IMR-90 (cell line): ENCODE measurements at regions not wholly inside any gene's neighbourhood (a gene's known extent, or its start where the extent isn't known, plus 50 kb on each side); places are given as distances from the start of the nearest gene placed in this dataset.

Experiments
- ATAC-seq: fragments of 200-7000 bp; cut with Tn5 transposase; 2 replicates; pipeline ENCODE4 v1.9.1; 2020; ENCODE audit warnings: low read depth, mild to moderate bottlenecking, moderate library complexity
- BruUV-seq: library from RNA; stranded (reverse); fragments of 400-500 nt; replicated peaks from 2 replicates; lab custom pipeline; 2021; lab: Mats Ljungman, UMichigan
- CTCF ChIA-PET: fragments of 300-600 bp; formaldehyde crosslinking; extraction: SDS; loops from one replicate; lab custom pipeline; 2021; ENCODE audit warnings: antibody characterized with exemption; lab: Yijun Ruan, JAX
- POLR2A ChIA-PET: fragments of 300-600 bp; sonication (Branson Sonifier 250); formaldehyde crosslinking; loops from one replicate; lab custom pipeline; 2022; ENCODE audit warnings: antibody characterized with exemption; ENCODE audit not compliant: unreplicated experiment; lab: Charles Lee
- DNase-seq: peaks from one replicate; pipeline ENCODE4 v3.0.0; 2013
- H2AFZ ChIP-seq: replicated peaks from 2 replicates; pipeline ENCODE3; 2013; ENCODE audit warnings: low read length, mild to moderate bottlenecking; ENCODE audit not compliant: poor library complexity
- H2AK5ac ChIP-seq: 2 replicates; pipeline ENCODE4 v1.6.1; 2013; ENCODE audit warnings: low read depth, low read length, inconsistent platforms
- H2AK9ac ChIP-seq: replicated peaks from 2 replicates; pipeline ENCODE3; 2013; ENCODE audit warnings: mild to moderate bottlenecking, low read depth, low read length, moderate library complexity; ENCODE audit not compliant: poor library complexity
- H2BK120ac ChIP-seq: 2 replicates; pipeline ENCODE4 v1.6.1; 2013; ENCODE audit warnings: low read depth, low read length, inconsistent platforms
- H2BK15ac ChIP-seq: 3 replicates; pipeline ENCODE4 v1.6.1; 2013; ENCODE audit warnings: low read depth, low read length, inconsistent platforms
- H2BK20ac ChIP-seq: 2 replicates; pipeline ENCODE4 v1.6.1; 2013; ENCODE audit warnings: low read depth, mild to moderate bottlenecking, inconsistent platforms, low read length, moderate library complexity
- H2BK5ac ChIP-seq: 2 replicates; pipeline ENCODE4 v1.6.1; 2013; ENCODE audit warnings: mild to moderate bottlenecking, low read depth, low read length, inconsistent platforms; ENCODE audit not compliant: poor library complexity, severe bottlenecking
- H3K14ac ChIP-seq: replicated peaks from 2 replicates; pipeline ENCODE4 v1.6.1; 2013; ENCODE audit warnings: low read depth, low read length, inconsistent platforms
- H3K18ac ChIP-seq: 2 replicates; pipeline ENCODE4 v1.6.1; 2013; ENCODE audit warnings: low read depth, low read length, control low read depth
- H3K23ac ChIP-seq: 2 replicates; pipeline ENCODE4 v1.6.1; 2013; ENCODE audit warnings: low read depth, low read length, inconsistent platforms
- H3K27ac ChIP-seq: 2 replicates; pipeline ENCODE4 v1.5.1; 2013; ENCODE audit warnings: mild to moderate bottlenecking, control low read depth, low read length; ENCODE audit not compliant: insufficient read depth
- H3K27me3 ChIP-seq: 2 replicates; pipeline ENCODE4 v1.6.1; 2013; ENCODE audit warnings: low read length; ENCODE audit not compliant: control insufficient read depth, insufficient read depth
- H3K36me3 ChIP-seq: 2 replicates; pipeline ENCODE4 v1.6.1; 2013; ENCODE audit warnings: low read length, mixed read lengths; ENCODE audit not compliant: control insufficient read depth, insufficient read depth
- H3K4ac ChIP-seq: 2 replicates; pipeline ENCODE4 v1.6.1; 2013; ENCODE audit warnings: low read depth, low read length, inconsistent platforms
- H3K4me1 ChIP-seq: 2 replicates; pipeline ENCODE4 v1.6.1; 2013; ENCODE audit warnings: low read length, mixed read lengths; ENCODE audit not compliant: control insufficient read depth, insufficient read depth
- H3K4me2 ChIP-seq: 2 replicates; pipeline ENCODE4 v1.6.1; 2013; ENCODE audit warnings: low read depth, mild to moderate bottlenecking, control low read depth, low read length, moderate library complexity
- H3K4me3 ChIP-seq: 2 replicates; pipeline ENCODE4 v1.5.1; 2013; ENCODE audit warnings: low read depth, mild to moderate bottlenecking, control low read depth, low read length, moderate library complexity; ENCODE audit not compliant: insufficient read depth
- H3K56ac ChIP-seq: 2 replicates; pipeline ENCODE4 v1.6.1; 2013; ENCODE audit warnings: low read length, inconsistent platforms; ENCODE audit not compliant: insufficient read depth; ENCODE audit errors: extremely low read depth
- H3K79me1 ChIP-seq, 2 experiments: 2 replicates each; pipeline ENCODE4 v1.6.1; 2013; ENCODE audit warnings: low read length in 2 of 2, inconsistent platforms in 1 of 2, low read depth in 1 of 2
- H3K9ac ChIP-seq: 2 replicates; pipeline ENCODE4 v1.6.1; 2013; ENCODE audit warnings: low read depth, low read length, control low read depth
- H3K9me1 ChIP-seq: 2 replicates; pipeline ENCODE4 v1.6.1; 2013; ENCODE audit warnings: low read length, inconsistent platforms; ENCODE audit not compliant: insufficient read depth
- H3K9me3 ChIP-seq: 2 replicates; pipeline ENCODE4 v1.6.1; 2013; ENCODE audit warnings: low read length; ENCODE audit not compliant: control insufficient read depth, insufficient read depth
- H4K20me1 ChIP-seq: 2 replicates; pipeline ENCODE4 v1.6.1; 2013; ENCODE audit warnings: low read length, inconsistent platforms; ENCODE audit not compliant: insufficient read depth
- H4K5ac ChIP-seq: 2 replicates; pipeline ENCODE4 v1.6.1; 2013; ENCODE audit warnings: mild to moderate bottlenecking, low read depth, low read length, control low read depth
- H4K8ac ChIP-seq, 2 experiments: 2 replicates each; pipeline ENCODE4 v1.6.1; 2013; ENCODE audit warnings: low read depth in 2 of 2, low read length in 2 of 2, control low read depth in 1 of 2, inconsistent platforms in 1 of 2
- H4K91ac ChIP-seq: 2 replicates; pipeline ENCODE4 v1.6.1; 2013; ENCODE audit warnings: low read depth, low read length, inconsistent platforms; ENCODE audit not compliant: insufficient read depth
- BHLHE40 ChIP-seq: fragments of 150-350 bp; IDR thresholded peaks from 2 replicates; pipeline ENCODE4 v1.6.1; 2016; ENCODE audit warnings: mild to moderate bottlenecking, low read depth, low read length
- CEBPB ChIP-seq: IDR thresholded peaks from 2 replicates; pipeline ENCODE4 v1.6.1; 2012; ENCODE audit warnings: low read depth, low read length, improper control_type of control experiment
- CHD1 ChIP-seq: IDR thresholded peaks from 2 replicates; pipeline ENCODE4 v1.6.1; 2012; ENCODE audit warnings: low read depth, low read length, improper control_type of control experiment
- CTCF ChIP-seq: conservative IDR thresholded peaks from 2 replicates; pipeline ENCODE4 v1.5.1; 2012; ENCODE audit warnings: mild to moderate bottlenecking, low read depth, low read length, improper control_type of control experiment
- ELK1 ChIP-seq: fragments of 150-350 bp; IDR thresholded peaks from 2 replicates; pipeline ENCODE4 v1.6.1; 2016; ENCODE audit warnings: low read depth, mild to moderate bottlenecking, low read length, moderate library complexity, borderline replicate concordance
- FOS ChIP-seq: fragments of 150-350 bp; IDR thresholded peaks from 2 replicates; pipeline ENCODE4 v1.6.1; 2016; ENCODE audit warnings: low read depth, low read length
- MAFK ChIP-seq: IDR thresholded peaks from 2 replicates; pipeline ENCODE4 v1.6.1; 2012; ENCODE audit warnings: low read depth, low read length, improper control_type of control experiment
- MAZ ChIP-seq: IDR thresholded peaks from 2 replicates; pipeline ENCODE4 v1.6.1; 2012; ENCODE audit warnings: low read depth, mild to moderate bottlenecking, low read length, improper control_type of control experiment, moderate library complexity, borderline replicate concordance
- MXI1 ChIP-seq: IDR thresholded peaks from 2 replicates; pipeline ENCODE4 v1.6.1; 2012; ENCODE audit warnings: low read depth, mild to moderate bottlenecking, low read length, moderate library complexity, borderline replicate concordance
- NFE2L2 ChIP-seq: fragments of 150-350 bp; IDR thresholded peaks from 2 replicates; pipeline ENCODE4 v1.6.1; 2016; ENCODE audit warnings: low read depth, mild to moderate bottlenecking, low read length
- POLR2A ChIP-seq: IDR thresholded peaks from 2 replicates; pipeline ENCODE4 v1.6.1; 2012; ENCODE audit warnings: mild to moderate bottlenecking, low read depth, low read length
- RAD21 ChIP-seq: IDR thresholded peaks from 2 replicates; pipeline ENCODE4 v1.6.1; 2012; ENCODE audit warnings: low read length, improper control_type of control experiment
- RCOR1 ChIP-seq: IDR thresholded peaks from 2 replicates; pipeline ENCODE4 v1.6.1; 2012; ENCODE audit warnings: mild to moderate bottlenecking, low read length, improper control_type of control experiment; ENCODE audit not compliant: insufficient replicate concordance
- RFX5 ChIP-seq: IDR thresholded peaks from 2 replicates; pipeline ENCODE4 v1.8.0; 2012; ENCODE audit warnings: low read depth, mild to moderate bottlenecking, low read length, moderate library complexity
- SMC3 ChIP-seq: fragments of 150-350 bp; IDR thresholded peaks from 2 replicates; pipeline ENCODE4 v1.6.1; 2016; ENCODE audit warnings: low read depth, mild to moderate bottlenecking, antibody characterized with exemption, low read length, moderate library complexity
- USF2 ChIP-seq: fragments of 150-350 bp; IDR thresholded peaks from 2 replicates; pipeline ENCODE4 v1.6.1; 2017; ENCODE audit warnings: mild to moderate bottlenecking, antibody characterized with exemption, low read length, low read depth
- WGBS, 2 experiments: methylation state at CpG; one replicate each; pipeline versions ENCODE4 v1.1.5 to v1.1.7; 2013; ENCODE audit warnings: missing lambda C conversion rate in 2 of 2; ENCODE audit not compliant: insufficient read length in 1 of 2; ENCODE audit errors: extremely low coverage in 2 of 2; 5-methylcytosine and 5-hydroxymethylcytosine counted together
- dilution Hi-C: fragments of 300-500 bp; cut with HindIII; formaldehyde crosslinking; loops from one replicate; pipeline ENCODE4 v1.14.3; 2018; ENCODE audit warnings: low sequenced_read_pairs; ENCODE audit not compliant: unreplicated experiment
- in situ Hi-C: fragments of 300-500 bp; cut with MboI; formaldehyde crosslinking; loops from 3 replicates; pipeline ENCODE4 v1.14.3; 2019; ENCODE audit warnings: low sequenced_read_pairs, inconsistent platforms, mixed read lengths
- intact Hi-C: fragments of 100-400 bp; cut with micrococcal nuclease; formaldehyde crosslinking; loops from 2 replicates; pipeline ENCODE4 v1.10.0; 2022

GRCh38 chr16:72324578-72324977 lies 152.6 kb upstream of the PMFBP1 start:
- 67% methylated on average over 1 of the region's 7 CpGs; no CpG with 5 or more reads in 1 of the 2 experiments for WGBS, 2 experiments
- no peaks in the 10 kb centered on the region for H4K20me1 ChIP-seq
- TF ChIP-seq USF2 (no peak), CTCF (no peak), RAD21 (no peak), FOS (no peak), SMC3 (no peak), MXI1 (no peak), MAZ (no peak), MAFK (no peak), ELK1 (no peak), RCOR1 (no peak), CEBPB (no peak), CHD1 (no peak), BHLHE40 (no peak), NFE2L2 (no peak), RFX5 (no peak), POLR2A (no peak)
- ChIA-PET CTCF (no interaction called here), POLR2A (no interaction called here)
- no peak overlapping the region for H3K4me2 ChIP-seq
- H3K9me1 ChIP-seq: no peaks in the 10 kb centered on the region
- no peak overlapping the region for H2AK9ac ChIP-seq
- no peak overlapping the region for H3K9ac ChIP-seq
- H3K4me1 ChIP-seq: no peaks in the 10 kb centered on the region
- no peak overlapping the region for H3K14ac ChIP-seq
- dilution Hi-C loops: no loop called here
- no peak overlapping the region for H2BK5ac ChIP-seq
- no peak overlapping the region for H2BK120ac ChIP-seq
- in situ Hi-C loops: no loop called here
- no peaks in the 10 kb centered on the region for H3K36me3 ChIP-seq
- H4K91ac ChIP-seq: no peak overlapping the region
- BruUV-seq: no TSS peak
- DNase-seq (no peak), ATAC-seq (no peak)
- H3K27ac ChIP-seq: no peak overlapping the region
- H2AK5ac ChIP-seq: no peak overlapping the region
- H4K8ac ChIP-seq: no peak overlapping the region
- intact Hi-C loops: no loop called here
- H4K5ac ChIP-seq: no peak overlapping the region
- no peak overlapping the region for H3K4me3 ChIP-seq
- no peak overlapping the region for H2BK15ac ChIP-seq
- no peaks in the 10 kb centered on the region for H3K27me3 ChIP-seq
- no peak overlapping the region for H3K4ac ChIP-seq
- no peak overlapping the region for H2AFZ ChIP-seq
- no peak overlapping the region for H2BK20ac ChIP-seq
- peaks cover 3% of the 10 kb centered on the region; the same call in 1 of the 2 replicates for H3K9me3 ChIP-seq
- H3K79me1 ChIP-seq: no peaks in the 10 kb centered on the region
- no peak overlapping the region for H3K56ac ChIP-seq
- no peak overlapping the region for H3K23ac ChIP-seq
- no peak overlapping the region for H3K18ac ChIP-seq
